ENCODE measurements at regions not wholly inside any gene's neighbourhood (a gene's known extent, or its start where the extent isn't known, plus 50 kb on each side); places are given as distances from the start of the nearest gene placed in this dataset.
"Not testable (repeated sequence)": the region's sequence is repeated elsewhere in the genome, so short reads cannot be mapped to it uniquely, and the experiment has no call there.

GRCh38 chr7:76937781-76938180, 94.4 kb downstream of the SPDYE17 start:
- ATAC-seq; H3K9me3 Mint-ChIP-seq (ENCODE audit: insufficient read depth); H3K27ac Mint-ChIP-seq; CTCF ChIA-PET; DNase-seq; H3K4me1 Mint-ChIP-seq (ENCODE audit: low read depth); H3K4me3 Mint-ChIP-seq; H3K36me3 Mint-ChIP-seq (ENCODE audit: low read depth); POLR2A ChIA-PET; H3K27me3 Mint-ChIP-seq (ENCODE audit: low read depth): not testable (repeated sequence)

- ATAC-seq; H3K27me3 Mint-ChIP-seq (ENCODE audit: low read depth); H3K9me3 Mint-ChIP-seq (ENCODE audit: insufficient read depth); H3K4me1 Mint-ChIP-seq (ENCODE audit: low read depth); POLR2A ChIA-PET; H3K36me3 Mint-ChIP-seq (ENCODE audit: low read depth); CTCF ChIA-PET; H3K4me3 Mint-ChIP-seq; H3K27ac Mint-ChIP-seq; DNase-seq: not testable (repeated sequence)
Measured at GRCh38 chr7:76937330-76937729, 94.8 kb downstream of the SPDYE17 start.

GRCh38 chr7:76936346-76936745, 95.8 kb downstream of the SPDYE17 start:
- H3K4me1 Mint-ChIP-seq (ENCODE audit: low read depth); DNase-seq; H3K27ac Mint-ChIP-seq: not testable (repeated sequence)

GRCh38 chr7:76934711-76935110, 97.5 kb downstream of the SPDYE17 start:
- CTCF ChIA-PET; H3K36me3 Mint-ChIP-seq (ENCODE audit: low read depth); ATAC-seq; DNase-seq; H3K4me3 Mint-ChIP-seq; H3K4me1 Mint-ChIP-seq (ENCODE audit: low read depth); H3K27ac Mint-ChIP-seq; H3K9me3 Mint-ChIP-seq (ENCODE audit: insufficient read depth); POLR2A ChIA-PET; H3K27me3 Mint-ChIP-seq (ENCODE audit: low read depth): not testable (repeated sequence)

More at GRCh38 chr7:76936346-76936745, 95.8 kb downstream of the SPDYE17 start:
- H3K9me3 Mint-ChIP-seq (ENCODE audit: insufficient read depth); H3K36me3 Mint-ChIP-seq (ENCODE audit: low read depth); POLR2A ChIA-PET; H3K27me3 Mint-ChIP-seq (ENCODE audit: low read depth); H3K4me3 Mint-ChIP-seq; ATAC-seq; CTCF ChIA-PET: not testable (repeated sequence)

GRCh38 chr7:76932957-76933356, 99.2 kb downstream of the SPDYE17 start:
- ATAC-seq; DNase-seq; CTCF ChIA-PET; H3K27ac Mint-ChIP-seq; POLR2A ChIA-PET; H3K4me1 Mint-ChIP-seq (ENCODE audit: low read depth); H3K9me3 Mint-ChIP-seq (ENCODE audit: insufficient read depth); H3K36me3 Mint-ChIP-seq (ENCODE audit: low read depth); H3K4me3 Mint-ChIP-seq: not testable (repeated sequence)
- H3K27me3 Mint-ChIP-seq (ENCODE audit: low read depth), result peaks cover 11% of the 10 kb centered on the region

GRCh38 chr7:76931441-76931840, 100.7 kb downstream of the SPDYE17 start:
- H3K27me3 Mint-ChIP-seq (ENCODE audit: low read depth); H3K27ac Mint-ChIP-seq; H3K4me1 Mint-ChIP-seq (ENCODE audit: low read depth); DNase-seq; POLR2A ChIA-PET; H3K36me3 Mint-ChIP-seq (ENCODE audit: low read depth); H3K4me3 Mint-ChIP-seq; H3K9me3 Mint-ChIP-seq (ENCODE audit: insufficient read depth); CTCF ChIA-PET; ATAC-seq: not testable (repeated sequence)

- POLR2A ChIA-PET; ATAC-seq; DNase-seq; H3K4me3 Mint-ChIP-seq; CTCF ChIA-PET; H3K4me1 Mint-ChIP-seq (ENCODE audit: low read depth); H3K36me3 Mint-ChIP-seq (ENCODE audit: low read depth); H3K27ac Mint-ChIP-seq; H3K9me3 Mint-ChIP-seq (ENCODE audit: insufficient read depth): not testable (repeated sequence)
- H3K27me3 Mint-ChIP-seq (ENCODE audit: low read depth), result peaks cover 13% of the 10 kb centered on the region
Measured at GRCh38 chr7:76930416-76930815, 101.7 kb downstream of the SPDYE17 start.

GRCh38 chr7:76928751-76929150, 103.4 kb downstream of the SPDYE17 start:
- H3K4me1 Mint-ChIP-seq (ENCODE audit: low read depth); CTCF ChIA-PET; POLR2A ChIA-PET; DNase-seq; H3K4me3 Mint-ChIP-seq; H3K9me3 Mint-ChIP-seq (ENCODE audit: insufficient read depth); H3K36me3 Mint-ChIP-seq (ENCODE audit: low read depth); H3K27ac Mint-ChIP-seq; ATAC-seq: not testable (repeated sequence)
- H3K27me3 Mint-ChIP-seq (ENCODE audit: low read depth), result peaks cover 17% of the 10 kb centered on the region

- H3K27ac Mint-ChIP-seq; H3K9me3 Mint-ChIP-seq (ENCODE audit: insufficient read depth); DNase-seq; H3K4me1 Mint-ChIP-seq (ENCODE audit: low read depth); POLR2A ChIA-PET; ATAC-seq; CTCF ChIA-PET; H3K4me3 Mint-ChIP-seq; H3K36me3 Mint-ChIP-seq (ENCODE audit: low read depth): not testable (repeated sequence)
- peaks cover 16% of the 10 kb centered on the region for H3K27me3 Mint-ChIP-seq (ENCODE audit: low read depth)
Measured at GRCh38 chr7:76927741-76928393, 104.3 kb downstream of the SPDYE17 start.

GRCh38 chr7:76926416-76926815, 105.7 kb downstream of the SPDYE17 start:
- POLR2A ChIA-PET; H3K9me3 Mint-ChIP-seq (ENCODE audit: insufficient read depth); H3K4me3 Mint-ChIP-seq; H3K36me3 Mint-ChIP-seq (ENCODE audit: low read depth); H3K27ac Mint-ChIP-seq; CTCF ChIA-PET; DNase-seq; H3K4me1 Mint-ChIP-seq (ENCODE audit: low read depth); ATAC-seq: not testable (repeated sequence)
- H3K27me3 Mint-ChIP-seq (ENCODE audit: low read depth), result peaks cover 17% of the 10 kb centered on the region

- H3K27ac Mint-ChIP-seq; H3K9me3 Mint-ChIP-seq (ENCODE audit: insufficient read depth); H3K36me3 Mint-ChIP-seq (ENCODE audit: low read depth); CTCF ChIA-PET; H3K4me3 Mint-ChIP-seq; ATAC-seq; DNase-seq; H3K4me1 Mint-ChIP-seq (ENCODE audit: low read depth); POLR2A ChIA-PET: not testable (repeated sequence)
- H3K27me3 Mint-ChIP-seq (ENCODE audit: low read depth), result peaks cover 19% of the 10 kb centered on the region
Measured at GRCh38 chr7:76924756-76925155, 107.4 kb downstream of the SPDYE17 start.

- H3K36me3 Mint-ChIP-seq (ENCODE audit: low read depth); CTCF ChIA-PET; H3K27me3 Mint-ChIP-seq (ENCODE audit: low read depth); ATAC-seq; H3K9me3 Mint-ChIP-seq (ENCODE audit: insufficient read depth); H3K4me1 Mint-ChIP-seq (ENCODE audit: low read depth); DNase-seq; H3K27ac Mint-ChIP-seq; POLR2A ChIA-PET; H3K4me3 Mint-ChIP-seq: not testable (repeated sequence)
Measured at GRCh38 chr7:76918619-76919018, 113.5 kb downstream of the SPDYE17 start.

- H3K27ac Mint-ChIP-seq; H3K4me3 Mint-ChIP-seq; H3K9me3 Mint-ChIP-seq (ENCODE audit: insufficient read depth); CTCF ChIA-PET; H3K27me3 Mint-ChIP-seq (ENCODE audit: low read depth); ATAC-seq; POLR2A ChIA-PET; H3K36me3 Mint-ChIP-seq (ENCODE audit: low read depth); DNase-seq: not testable (repeated sequence)
- H3K4me1 Mint-ChIP-seq (ENCODE audit: low read depth), result peaks cover 12% of the 10 kb centered on the region
Measured at GRCh38 chr7:76914361-76914760, 117.8 kb downstream of the SPDYE17 start.

Data from activated CD8-positive, alpha-beta T cell treated with anti-CD3 and anti-CD28 coated beads, Interleukin-2, amount 10 ng/mL, durations not matched to agents 7 days and 5 days (primary cell).